AG08396 (cell line): ENCODE measurements at regions not wholly inside any gene's neighbourhood (a gene's known extent, or its start where the extent isn't known, plus 50 kb on each side); places are given as distances from the start of the nearest gene placed in this dataset.
"Not testable (repeated sequence)": the region's sequence is repeated elsewhere in the genome, so short reads cannot be mapped to it uniquely, and the experiment has no call there.

Experiments
- DNase-seq: peaks from one replicate; pipeline ENCODE4 v3.0.0; 2012; ENCODE audit warnings: low spot score, mixed read lengths

GRCh38 chr5:124796495-124796894, 50.1 kb upstream of the ZNF608 start:
- DNase-seq: no peak

- no peak for DNase-seq
Measured at GRCh38 chr5:124797665-124798087, 51.2 kb upstream of the ZNF608 start.

- no peak for DNase-seq
Measured at GRCh38 chr5:124798890-124799289, 52.5 kb upstream of the ZNF608 start.

- no peak for DNase-seq
Measured at GRCh38 chr5:124801551-124801950, 55.1 kb upstream of the ZNF608 start.

GRCh38 chr5:124803617-124804323, 57.3 kb upstream of the ZNF608 start:
- no peak for DNase-seq

- no peak for DNase-seq
Measured at GRCh38 chr5:124806026-124806372, 59.6 kb upstream of the ZNF608 start.

GRCh38 chr5:124806373-124807077, 60.1 kb upstream of the ZNF608 start:
- peak; percentile 30 for DNase-seq

GRCh38 chr5:124808842-124809268, 62.4 kb upstream of the ZNF608 start:
- no peak for DNase-seq

- DNase-seq: no peak
Measured at GRCh38 chr5:124810396-124811006, 64.1 kb upstream of the ZNF608 start.

- DNase-seq: no peak
Measured at GRCh38 chr5:124812771-124813358, 66.4 kb upstream of the ZNF608 start.

GRCh38 chr5:124816381-124816780, 69.9 kb upstream of the ZNF608 start:
- DNase-seq: no peak

GRCh38 chr5:124819201-124819600, 72.8 kb upstream of the ZNF608 start:
- no peak for DNase-seq

GRCh38 chr5:124822647-124823046, 76.2 kb upstream of the ZNF608 start:
- no peak for DNase-seq

GRCh38 chr5:124823380-124823779, 76.9 kb upstream of the ZNF608 start:
- DNase-seq: no peak

GRCh38 chr5:124824637-124825158, 78.3 kb upstream of the ZNF608 start:
- DNase-seq: peak; percentile 14

GRCh38 chr5:124825250-124825982, 79.0 kb upstream of the ZNF608 start:
- no peak for DNase-seq

- no peak for DNase-seq
Measured at GRCh38 chr5:124825983-124826337, 79.5 kb upstream of the ZNF608 start.

GRCh38 chr5:124828731-124829234, 82.3 kb upstream of the ZNF608 start:
- no peak for DNase-seq

GRCh38 chr5:124831687-124832240, 85.3 kb upstream of the ZNF608 start:
- no peak for DNase-seq

GRCh38 chr5:124832510-124832909, 86.1 kb upstream of the ZNF608 start:
- DNase-seq: no peak

- not testable (repeated sequence) for DNase-seq
Measured at GRCh38 chr5:124836314-124836713, 89.9 kb upstream of the ZNF608 start.
